Nucleus accumbens (tissue), 56 donors: ENCODE measurements at regions not wholly inside any gene's neighbourhood (a gene's known extent, or its start where the extent isn't known, plus 50 kb on each side); places are given as distances from the start of the nearest gene placed in this dataset.
"Not testable (repeated sequence)": the region's sequence is repeated elsewhere in the genome, so short reads cannot be mapped to it uniquely, and the experiment has no call there.

Source experiments
- DNase-seq, 56 donors: peaks; one replicate each; lab custom pipeline; 2025; lab: John Stamatoyannopoulos, UW

DNA sequence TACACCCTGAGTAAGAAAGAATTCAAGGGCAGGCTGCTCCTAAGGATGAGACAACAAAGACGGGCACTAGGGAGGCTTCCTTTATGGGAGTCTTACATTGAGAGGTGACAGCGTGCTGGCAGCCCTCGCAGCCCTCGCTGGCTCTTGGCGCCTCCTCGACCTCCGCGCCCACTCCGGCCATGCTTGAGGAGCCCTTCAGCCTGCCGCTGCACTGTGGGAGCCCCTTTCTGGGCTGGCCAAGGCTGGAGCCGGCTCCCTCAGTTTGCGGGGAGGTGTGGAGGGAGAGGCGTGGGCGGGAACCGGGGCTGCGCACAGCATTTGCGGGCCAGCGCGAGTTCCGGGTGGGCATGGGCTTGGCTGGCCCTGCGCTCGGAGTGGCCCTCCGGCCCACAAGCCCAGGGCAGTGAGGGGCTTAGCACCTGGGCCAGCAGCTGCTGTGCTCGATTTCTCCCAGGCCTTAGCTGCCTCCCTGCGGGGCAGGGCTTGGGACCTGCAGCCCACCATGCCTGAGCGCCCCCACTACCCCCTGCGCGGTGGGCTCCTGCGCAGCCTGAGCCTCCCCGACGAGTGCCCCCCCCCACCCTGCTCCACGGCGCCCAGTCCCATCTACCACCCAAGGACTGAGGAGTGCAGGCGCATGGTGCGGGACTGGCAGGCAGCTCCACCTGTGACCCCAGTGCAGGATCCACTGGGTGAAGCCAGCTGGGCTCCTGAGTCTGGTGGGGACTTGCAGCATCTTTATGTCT lies 75.3 kb downstream of the BARX1 start:
- not testable (repeated sequence) for DNase-seq

DNA sequence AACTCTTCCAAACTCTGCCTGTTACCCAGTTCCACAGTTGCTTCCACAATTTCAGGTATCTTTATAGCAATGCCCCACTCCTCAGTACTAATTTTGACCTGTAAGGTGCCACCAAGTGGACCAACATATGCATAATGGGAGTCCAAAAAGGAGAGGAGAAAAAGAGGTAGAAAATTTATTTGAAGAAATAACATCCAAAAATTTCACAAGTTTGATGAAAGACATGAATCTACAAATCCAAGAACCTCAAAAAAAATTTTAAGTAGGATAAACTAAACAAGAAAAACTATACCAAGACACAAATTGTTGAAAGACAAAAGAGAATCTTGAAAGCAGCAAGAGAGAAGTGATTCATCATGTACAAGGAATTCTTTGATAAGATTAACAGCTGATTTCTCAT lies 79.8 kb downstream of the BARX1 start:
- no peak for DNase-seq

DNA sequence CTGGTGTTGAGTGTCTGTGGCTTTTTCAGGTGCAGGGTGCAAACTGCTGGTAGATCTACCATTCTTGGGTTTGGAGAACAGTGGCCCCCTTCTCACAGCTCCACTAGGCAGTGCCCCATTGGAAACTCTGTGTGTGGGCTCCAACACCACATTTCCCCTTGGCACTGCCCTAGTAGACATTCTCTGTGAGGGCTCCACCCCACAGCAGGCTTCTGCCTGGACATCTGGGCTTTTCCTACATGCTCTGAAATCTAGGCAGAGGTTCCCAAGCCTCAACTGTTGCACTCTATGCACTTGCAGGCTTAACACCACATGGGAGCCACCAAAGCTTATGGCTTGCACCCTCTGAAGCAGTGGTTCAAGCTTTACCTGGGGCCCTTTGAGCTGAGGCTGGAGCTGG lies 80.9 kb downstream of the BARX1 start:
- DNase-seq = no peak

DNA sequence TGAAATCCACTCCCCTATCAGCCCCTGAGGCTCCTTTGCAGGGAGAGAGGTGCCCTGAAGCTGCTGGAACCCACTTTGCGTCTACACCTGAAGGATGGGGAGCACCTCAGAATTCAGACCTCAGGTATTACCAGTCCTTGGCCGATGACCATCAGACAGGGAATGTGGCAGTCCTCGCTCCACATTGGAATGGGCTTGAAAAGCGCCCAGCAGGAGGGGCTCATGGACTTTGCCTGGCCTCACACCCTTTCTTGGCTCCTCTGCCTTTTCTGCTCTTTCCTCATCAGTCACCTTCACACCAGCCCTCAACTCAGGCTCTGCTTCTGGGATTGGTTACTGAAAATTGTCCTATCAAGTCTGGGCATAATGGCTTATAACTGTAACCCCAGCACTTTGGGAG lies 83.9 kb downstream of the BARX1 start:
- DNase-seq = no peak

DNA sequence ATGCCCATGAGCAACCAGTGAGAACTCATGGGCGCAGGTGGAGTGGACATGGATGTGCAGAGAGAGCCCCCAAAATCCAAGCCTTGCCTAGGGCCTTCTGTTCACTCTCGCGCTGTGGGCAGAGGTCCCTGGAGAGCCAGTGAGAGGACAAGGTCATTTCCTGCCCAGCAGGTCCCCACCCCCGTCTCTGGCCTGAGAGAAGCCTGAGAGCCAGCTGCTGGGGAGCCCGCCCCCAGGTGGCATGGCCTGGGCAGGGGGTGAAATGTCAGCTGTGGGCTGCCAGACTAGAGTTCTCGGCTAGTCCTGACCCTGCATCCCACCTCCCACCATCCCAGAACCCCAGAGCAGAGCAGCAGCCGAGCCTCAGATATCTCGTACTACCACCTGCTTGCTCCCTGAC lies 85.3 kb downstream of the BARX1 start:
- DNase-seq = no peak

DNA sequence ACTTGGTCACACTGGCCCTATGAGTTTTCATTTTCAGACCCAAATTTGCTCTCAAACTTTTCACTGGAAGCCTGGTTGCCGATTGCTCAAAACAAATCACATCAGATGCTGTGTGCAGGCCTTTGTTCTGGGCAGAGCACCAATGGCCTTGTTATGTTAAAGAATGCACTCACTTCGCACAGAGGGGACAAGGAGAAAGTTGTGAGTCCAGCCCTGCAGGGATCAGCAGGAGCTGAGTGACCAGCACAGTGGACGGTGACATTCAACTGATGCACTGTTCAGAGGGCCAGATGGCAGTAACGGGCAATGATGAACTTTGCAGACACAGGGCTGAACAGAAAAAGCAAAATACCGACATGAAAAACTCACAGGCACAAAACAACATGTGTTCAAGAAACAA lies 86.1 kb downstream of the BARX1 start:
- DNase-seq = no peak

DNA sequence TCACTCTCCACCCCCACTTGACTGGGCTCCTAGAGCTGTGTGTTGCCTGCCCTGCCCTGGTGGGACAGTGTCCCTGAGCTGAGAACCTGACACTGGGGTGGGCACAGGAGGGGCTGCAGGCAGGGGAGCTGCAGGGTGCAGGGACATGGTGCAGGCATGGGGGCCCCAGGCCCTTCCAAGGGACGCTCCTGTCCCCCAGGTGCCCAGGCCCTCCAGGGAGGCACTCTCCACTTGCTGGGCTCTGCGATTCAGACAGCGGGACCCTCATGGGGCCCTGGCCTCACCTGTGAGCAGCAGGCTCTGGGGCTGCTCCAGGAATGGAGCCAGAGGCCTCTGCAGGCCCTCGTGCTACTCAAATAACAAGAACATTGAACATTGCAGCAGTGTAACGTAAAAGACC lies 89.4 kb downstream of the BARX1 start:
- no peak for DNase-seq

DNA sequence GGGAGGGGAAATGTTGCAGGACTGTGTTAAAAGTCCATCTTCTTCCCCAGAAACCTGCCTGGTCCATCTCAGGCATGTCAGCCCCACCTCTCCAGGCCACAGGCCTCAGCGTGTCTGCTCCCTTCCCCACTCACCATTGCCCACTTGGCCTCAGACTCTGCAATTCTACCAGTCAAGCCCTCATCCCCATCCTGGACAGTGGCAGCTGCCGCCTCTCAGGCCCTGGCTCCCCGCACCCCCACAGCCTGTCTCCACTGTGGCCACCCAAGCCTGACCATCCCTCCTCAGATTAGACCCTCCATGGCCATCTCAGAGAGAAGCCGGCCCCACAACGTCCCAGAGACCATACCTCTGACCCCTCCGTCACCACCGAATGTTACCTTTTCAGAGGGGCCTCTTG lies 89.9 kb downstream of the BARX1 start:
- no peak for DNase-seq

DNA sequence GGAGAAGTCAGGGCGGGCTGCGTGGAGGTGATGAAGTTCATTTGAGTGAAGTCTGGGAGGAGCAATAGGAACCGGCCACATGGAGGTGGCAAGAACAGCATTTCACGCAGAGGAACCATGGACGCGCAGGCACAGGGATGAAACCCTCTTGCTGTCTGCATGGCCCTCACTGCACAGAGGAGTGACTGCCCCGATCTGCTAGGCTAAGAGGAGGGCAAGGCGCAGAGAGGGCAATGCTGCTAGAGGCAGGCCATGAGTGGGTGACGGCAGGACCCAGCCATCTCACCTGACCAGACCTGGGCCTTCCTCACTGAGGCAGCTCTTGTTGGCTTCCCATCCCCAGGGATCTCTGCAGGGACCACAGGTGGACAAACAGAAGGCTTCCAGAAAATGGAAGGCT lies 90.3 kb downstream of the BARX1 start:
- no peak for DNase-seq

DNA sequence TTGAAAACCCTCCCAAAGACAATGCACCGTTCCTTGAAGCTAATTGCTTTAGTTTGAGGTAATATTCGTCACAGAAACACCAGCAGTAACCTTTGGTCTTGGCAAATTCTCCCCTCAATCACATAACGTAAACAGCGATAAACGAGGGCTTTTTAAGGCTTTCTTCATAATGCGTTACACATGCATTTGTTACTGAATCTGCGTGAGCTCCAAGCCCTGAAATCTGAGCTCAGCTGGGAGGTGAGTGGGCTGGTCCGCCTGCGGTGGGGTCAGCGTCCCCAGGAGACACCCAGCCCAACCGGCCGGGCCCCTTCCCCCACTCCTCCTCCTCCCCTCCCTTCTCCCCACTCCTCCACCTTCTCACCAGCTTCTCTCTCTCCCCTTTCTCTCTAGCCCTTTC lies 91.1 kb downstream of the BARX1 start:
- no peak for DNase-seq

DNA sequence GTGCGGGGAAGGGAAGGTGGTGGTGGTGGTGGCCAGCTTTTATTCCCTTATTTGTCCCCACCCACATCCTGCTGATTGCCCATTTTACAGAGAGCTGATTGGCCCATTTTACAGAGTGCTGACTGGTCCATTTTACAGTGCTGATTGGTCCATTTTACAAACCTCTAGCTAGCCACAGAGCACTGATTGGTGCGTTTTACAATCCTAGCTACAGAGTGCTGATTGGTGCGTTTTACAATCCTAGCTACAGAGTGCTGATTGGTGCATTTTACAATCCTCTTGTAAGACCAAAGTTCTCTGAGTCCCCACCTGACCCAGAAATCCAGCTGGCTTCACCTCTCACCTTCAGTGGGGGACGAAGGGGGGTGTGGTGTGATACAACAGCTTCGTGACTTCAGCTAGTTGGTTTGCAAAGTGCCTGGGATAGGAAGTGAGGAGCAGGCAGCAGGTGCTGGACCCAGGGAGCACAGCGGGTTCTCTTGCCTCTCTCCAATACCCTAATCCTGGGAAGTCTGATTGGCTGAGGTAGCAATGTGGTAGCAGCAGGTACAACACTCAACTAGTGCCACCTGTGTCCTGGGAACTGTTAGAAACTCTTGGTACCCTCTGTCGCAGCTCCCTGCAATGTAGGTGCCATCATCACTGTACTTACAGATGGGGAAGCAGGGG lies 92.1 kb downstream of the BARX1 start:
- no peak for DNase-seq

DNA sequence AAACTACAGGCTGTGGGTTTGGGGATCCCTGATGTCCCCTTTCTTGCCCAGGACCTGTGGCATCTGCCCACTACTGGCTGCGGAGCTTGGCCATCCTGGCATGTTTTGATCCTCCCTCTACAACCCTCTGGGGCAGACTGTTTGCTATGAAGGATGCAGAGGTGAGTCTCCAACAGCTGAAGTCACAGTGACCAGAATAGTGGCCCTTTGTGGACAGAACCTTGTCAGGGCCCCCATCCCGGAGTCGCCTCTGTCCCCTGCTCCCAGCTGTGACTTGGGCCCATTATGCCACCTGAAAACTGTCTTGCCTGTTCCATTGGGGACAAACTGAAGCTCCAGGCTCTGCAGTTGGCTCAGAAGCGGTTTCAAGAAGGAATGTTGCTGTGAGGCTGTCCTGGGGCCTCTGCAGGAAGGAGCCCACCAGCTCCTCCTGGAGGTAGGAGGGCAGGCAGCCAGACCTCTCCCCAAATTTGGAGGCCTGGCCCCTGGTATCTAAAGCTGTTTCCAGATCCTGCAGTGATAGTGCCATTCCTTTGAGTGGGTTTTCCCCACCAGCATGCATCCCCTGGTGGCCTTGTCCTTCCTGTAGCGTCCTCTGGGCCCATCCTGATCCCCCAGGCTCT lies 93.3 kb downstream of the BARX1 start:
- DNase-seq = no peak

DNA sequence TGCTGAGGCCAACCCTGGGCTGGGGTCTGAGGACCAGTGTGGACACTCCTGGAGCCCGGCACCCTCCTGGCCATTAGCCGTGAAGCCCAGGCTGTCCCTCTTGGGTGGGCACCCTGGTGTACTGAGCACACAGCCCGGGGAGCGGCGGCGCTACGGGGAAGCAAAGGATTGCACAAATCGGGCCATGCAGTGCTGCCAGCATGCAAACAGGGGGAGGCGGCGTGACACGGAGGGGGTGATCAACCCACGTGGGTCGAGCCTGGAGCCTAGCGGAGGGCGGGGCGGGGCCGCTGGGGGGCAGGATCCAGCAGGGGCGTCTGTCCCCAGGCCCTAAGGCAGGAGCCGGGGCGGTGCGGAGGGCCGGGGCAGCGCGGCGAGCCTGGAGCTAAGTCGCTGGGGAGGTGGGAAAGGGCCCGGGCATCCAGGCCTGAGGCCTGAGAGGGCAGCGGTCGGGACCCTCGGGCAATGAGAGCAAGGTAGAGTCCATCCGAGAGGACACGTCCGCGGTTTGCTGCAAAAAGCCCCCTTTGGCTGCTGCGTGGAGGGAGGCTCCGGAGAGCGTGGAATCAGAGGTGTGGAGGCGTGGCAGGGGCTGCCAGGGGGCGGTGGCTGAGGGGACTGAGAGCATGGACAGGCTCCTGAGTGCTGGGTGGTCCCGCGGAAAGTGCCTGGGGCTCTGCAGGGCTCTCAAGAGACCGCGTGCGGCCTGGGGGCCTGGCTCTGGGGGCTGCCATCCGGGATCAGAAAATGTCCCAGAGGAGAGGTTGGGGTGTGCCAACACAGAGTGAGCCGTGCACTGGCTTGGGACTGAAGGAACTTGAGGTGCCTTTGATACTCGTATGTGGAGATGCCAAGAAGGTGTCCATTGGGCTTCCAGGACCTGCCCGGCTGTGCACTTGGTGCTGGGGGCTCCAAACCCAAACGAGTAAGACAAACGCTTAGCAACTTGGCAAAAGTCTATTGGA lies 94.2 kb downstream of the BARX1 start:
- peak in 2 of 56 donors; percentile 1 to 5 for DNase-seq

DNA sequence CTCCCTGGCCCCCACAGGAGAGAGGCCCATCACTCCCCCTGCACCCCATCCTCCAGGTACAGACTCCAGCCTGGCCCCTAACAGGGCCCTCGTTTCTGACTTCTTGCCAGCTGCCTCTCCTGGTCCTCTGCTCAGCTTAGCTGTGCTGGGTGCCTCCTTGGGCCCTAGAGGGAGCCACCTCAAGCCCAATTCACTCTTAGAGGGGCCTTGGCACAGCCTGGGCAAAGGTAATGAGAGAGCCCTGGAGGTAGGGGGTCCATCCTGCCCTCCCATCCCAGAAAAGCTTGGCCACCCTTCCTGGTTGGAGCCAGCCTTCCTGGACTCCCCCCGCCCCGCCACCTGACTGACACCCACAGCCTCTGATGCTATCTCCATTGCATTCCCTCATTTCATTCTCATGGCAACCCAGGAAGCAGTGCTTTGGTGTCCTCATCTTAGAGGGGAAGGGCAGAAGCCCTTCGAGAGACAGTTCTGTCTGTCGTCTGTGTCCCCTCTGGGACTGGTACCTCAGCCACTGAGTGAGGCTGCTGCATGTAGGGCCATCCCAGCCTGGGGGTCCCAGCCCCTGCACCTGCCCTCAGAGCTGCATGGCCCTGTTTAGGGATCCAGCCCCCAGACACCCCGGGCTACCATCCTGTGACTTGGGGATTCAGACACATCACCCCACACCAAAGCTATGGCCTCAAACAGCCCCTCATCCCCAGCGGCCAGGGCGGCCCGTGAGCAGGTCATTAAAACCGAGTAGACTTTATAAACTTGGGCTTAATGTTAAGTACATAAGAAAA lies 95.5 kb downstream of the BARX1 start:
- DNase-seq = no peak

DNA sequence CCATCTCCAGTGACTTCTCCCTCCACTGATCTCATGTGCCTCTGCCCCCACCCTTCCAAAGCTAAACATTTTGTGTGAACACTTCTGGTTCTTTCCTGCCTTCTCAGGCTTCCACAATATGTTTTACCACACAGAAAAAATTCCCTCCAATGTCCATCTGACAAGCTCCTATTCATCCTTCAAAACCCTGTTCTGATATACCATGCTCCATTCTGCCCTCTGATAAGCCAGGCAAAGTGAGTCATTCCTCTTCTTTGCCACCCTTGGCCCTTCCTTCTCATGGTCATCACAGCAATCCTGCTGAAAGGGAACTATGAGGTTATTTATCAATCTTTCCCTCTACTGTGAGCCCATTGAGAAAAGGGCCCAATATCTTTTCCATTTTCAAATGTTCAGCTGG lies 97.6 kb downstream of the BARX1 start:
- no peak for DNase-seq

DNA sequence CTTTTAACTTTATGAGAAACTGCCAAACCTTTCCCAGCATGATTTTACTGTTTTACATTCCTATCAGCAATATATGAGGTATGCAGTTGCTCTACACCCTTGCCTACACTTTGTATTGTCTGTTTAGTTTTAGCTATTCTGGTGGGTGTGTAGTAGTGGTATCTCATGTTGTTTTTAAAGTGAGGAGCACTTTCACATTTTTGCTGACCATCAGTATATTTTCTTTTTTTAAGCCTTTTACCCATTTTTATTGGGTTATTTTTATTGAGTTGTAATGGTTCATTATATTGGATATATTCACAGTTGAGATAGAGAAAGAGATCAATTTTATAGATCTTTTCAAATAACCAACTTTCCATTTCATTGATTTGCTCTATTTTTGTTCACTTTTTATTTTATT lies 102.4 kb downstream of the BARX1 start:
- DNase-seq = no peak

DNA sequence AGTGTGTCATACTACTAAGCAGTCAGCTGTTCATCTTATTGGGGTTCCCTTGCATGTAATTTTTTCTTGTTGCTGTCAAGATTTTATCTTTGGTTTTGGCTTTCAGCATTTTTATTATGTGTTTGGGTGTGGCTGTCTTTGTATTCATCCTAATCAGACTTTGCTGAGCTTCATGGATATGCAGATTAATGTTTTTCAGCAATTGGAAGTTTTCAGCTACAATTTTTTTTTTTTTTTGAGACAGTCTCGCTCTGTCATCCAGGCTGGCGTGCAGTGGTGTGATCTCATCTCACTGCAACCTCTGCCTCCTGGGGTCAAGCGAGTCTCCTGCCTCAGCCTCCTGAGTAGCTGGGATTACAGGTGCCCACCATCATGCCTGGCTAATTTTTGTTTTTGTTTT lies 108.8 kb downstream of the BARX1 start:
- DNase-seq = no peak

DNA sequence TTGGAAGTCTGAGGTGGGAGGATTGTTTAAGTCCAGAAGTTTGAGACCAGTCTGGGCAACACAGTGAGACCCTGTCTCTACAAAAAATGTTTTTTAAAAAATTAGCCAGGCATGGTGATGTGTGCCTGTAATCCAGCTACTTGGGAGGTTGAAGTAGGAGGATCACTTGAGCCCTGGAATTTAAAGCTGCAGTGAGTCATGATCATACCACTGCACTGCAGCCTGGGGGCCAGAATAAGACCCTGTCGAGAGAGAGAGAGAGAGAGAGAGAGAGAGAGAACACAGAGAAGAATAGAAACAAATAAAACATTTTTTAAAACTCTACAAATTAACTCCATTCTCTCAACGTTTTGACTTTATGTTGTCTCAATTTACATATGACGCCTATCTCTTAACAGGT lies 111.8 kb downstream of the BARX1 start:
- no peak for DNase-seq

DNA sequence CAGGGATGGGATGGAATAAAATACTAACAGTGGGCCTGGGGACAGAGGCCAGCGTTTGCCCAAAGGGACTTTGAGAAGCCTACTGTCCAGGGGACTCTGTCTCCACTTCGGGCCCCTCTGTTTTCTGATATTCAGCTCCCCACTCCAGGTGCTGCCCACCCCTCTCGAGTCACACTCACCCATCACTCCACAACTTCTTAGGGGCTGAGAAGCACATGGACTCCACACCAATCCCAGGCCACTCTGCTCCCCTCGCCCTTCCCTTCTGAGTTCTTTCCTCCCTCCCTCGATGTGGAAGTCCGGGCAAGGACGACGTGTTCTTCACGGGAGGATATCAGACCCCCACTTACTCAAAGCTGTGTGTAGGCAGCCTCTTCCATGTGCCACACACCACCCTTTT lies 124.5 kb downstream of the BARX1 start:
- no peak for DNase-seq

DNA sequence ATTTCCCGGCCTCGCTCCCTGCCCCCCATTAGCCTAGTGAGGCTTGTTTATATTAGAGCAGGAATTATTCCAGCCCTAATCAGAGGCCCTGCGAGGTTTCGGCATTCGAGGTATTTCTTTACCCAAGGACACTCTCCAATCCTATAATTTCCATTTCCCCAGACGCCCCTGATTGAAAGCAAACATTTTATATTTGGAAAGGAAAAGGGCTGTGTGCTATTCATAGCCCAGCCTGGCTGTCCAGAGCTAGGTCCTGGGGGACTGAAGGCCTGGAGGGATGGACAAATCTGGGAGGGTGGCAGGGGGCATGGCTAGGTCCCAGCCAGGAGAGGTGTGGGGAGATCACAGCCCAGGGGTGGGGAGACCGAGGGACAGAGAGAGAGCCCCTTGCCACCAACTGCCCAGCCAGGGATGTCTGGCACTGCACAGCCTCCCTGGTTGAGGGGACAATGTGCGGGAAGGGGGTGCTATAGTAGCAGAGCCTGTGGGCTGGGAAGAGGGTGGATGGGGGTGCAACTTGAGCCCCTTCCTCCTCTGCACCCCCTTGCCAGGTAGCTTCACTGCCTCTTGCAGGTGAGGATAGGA lies 125.1 kb downstream of the BARX1 start:
- DNase-seq = no peak
